ENCODE measurements at regions not wholly inside any gene's neighbourhood (a gene's known extent, or its start where the extent isn't known, plus 50 kb on each side); places are given as distances from the start of the nearest gene placed in this dataset.

DNA sequence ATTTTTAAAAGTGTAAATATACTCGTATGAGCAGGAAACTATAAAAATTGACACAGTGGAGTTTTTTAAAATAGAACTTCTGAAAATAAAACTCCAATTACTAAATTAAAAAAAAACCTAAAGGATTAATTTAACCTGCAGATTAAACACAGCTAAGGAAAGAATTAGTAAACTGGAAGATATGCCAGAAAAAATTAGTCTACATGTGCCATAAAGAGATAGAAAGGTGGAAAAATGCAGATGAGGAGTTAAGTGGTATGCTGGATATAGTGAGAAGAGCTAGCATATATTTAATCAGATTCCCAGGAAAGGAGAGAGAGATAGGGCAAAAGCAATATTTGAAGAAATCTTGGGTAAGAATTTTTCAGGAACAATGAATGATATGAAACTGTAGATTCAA, 315.8 kb upstream of the CADM1 start:
- TF ChIP-seq, protein P1, sequence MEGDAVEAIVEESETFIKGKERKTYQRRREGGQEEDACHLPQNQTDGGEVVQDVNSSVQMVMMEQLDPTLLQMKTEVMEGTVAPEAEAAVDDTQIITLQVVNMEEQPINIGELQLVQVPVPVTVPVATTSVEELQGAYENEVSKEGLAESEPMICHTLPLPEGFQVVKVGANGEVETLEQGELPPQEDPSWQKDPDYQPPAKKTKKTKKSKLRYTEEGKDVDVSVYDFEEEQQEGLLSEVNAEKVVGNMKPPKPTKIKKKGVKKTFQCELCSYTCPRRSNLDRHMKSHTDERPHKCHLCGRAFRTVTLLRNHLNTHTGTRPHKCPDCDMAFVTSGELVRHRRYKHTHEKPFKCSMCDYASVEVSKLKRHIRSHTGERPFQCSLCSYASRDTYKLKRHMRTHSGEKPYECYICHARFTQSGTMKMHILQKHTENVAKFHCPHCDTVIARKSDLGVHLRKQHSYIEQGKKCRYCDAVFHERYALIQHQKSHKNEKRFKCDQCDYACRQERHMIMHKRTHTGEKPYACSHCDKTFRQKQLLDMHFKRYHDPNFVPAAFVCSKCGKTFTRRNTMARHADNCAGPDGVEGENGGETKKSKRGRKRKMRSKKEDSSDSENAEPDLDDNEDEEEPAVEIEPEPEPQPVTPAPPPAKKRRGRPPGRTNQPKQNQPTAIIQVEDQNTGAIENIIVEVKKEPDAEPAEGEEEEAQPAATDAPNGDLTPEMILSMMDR (IDR thresholded peaks at IDR 0.05; ENCODE audit: low read depth, low read length), result no peak
- no peak for TF ChIP-seq EZH2phosphoT487 (IDR thresholded peaks at IDR 0.05; ENCODE audit: low read depth)

All from OCI-LY3 (cell line).